GM18951 (cell line): ENCODE measurements at regions not wholly inside any gene's neighbourhood (a gene's known extent, or its start where the extent isn't known, plus 50 kb on each side); places are given as distances from the start of the nearest gene placed in this dataset.

Experiments used
- POLR2A ChIP-seq: IDR thresholded peaks from 4 replicates; pipeline ENCODE4 v1.6.1; 2011; ENCODE audit warnings: mild to moderate bottlenecking; ENCODE audit not compliant: insufficient read length, insufficient read depth; ENCODE audit errors: extremely low read depth
- in situ Hi-C: fragments of 300-500 bp; cut with MboI; formaldehyde crosslinking; loops from one replicate; pipeline ENCODE4 v1.12.0; 2022; ENCODE audit warnings: low sequenced_read_pairs, mixed read lengths, inconsistent platforms; ENCODE audit not compliant: unreplicated experiment

DNA sequence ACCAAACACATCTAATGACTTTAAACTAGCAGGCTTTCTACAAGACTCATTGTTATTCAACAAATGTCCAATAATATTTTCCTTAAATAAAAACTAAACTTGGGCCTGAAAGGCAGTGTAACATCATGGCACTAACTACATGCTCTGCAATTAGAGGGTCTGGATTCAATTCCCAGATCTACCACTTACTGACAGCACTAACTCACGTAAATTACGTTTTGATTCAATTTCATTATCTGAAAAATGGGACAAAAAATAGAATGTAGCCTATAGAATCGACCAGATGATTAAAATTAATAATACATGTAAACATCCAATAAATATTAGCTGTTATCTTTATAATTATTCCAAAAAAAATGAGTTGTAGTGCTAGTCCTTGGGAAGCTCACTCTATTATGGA is 98.0 kb upstream of the DDX18 start:
- no peak for TF ChIP-seq POLR2A
- in situ Hi-C loops, result no loop called here

DNA sequence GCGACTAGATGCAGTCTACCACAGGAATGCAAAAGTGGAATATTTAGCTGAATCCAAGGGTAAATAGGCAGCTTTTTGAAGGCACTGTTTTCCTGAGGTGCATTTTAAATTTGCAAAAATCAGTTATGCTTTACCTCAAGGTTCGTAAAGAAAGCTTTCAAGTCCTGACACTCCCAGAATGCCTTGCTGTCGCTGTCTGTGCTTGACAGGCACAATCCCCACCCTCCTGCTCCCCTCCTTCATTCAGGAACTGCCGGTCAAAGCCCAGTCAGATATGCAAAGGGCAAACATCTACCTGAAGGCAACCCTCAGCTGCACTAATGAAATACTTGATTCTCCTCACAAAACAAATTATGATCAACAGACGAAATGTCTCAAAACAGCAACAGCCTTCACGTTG is 97.4 kb upstream of the DDX18 start:
- no peak for TF ChIP-seq POLR2A
- in situ Hi-C loops, result no loop called here

DNA sequence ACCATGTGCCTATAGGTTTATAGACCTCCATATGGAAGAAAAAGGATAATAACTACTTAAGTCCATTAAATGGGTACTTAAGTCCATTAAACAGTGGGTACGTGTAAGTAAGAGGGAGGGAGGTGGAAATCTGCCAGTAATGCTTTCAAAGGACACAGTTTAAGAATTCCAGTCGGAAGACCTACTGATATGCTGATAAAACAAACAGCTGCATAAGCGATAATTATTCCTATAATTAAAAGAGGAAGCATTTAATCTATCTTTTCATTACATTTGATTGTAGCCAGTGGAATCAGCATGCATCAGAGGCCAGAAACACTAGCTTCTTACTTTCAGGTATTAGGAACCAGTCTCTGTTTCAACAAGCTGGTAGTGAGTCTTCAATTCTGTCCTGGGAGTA is 96.4 kb upstream of the DDX18 start:
- in situ Hi-C loops, result no loop called here
- TF ChIP-seq POLR2A, result no peak

DNA sequence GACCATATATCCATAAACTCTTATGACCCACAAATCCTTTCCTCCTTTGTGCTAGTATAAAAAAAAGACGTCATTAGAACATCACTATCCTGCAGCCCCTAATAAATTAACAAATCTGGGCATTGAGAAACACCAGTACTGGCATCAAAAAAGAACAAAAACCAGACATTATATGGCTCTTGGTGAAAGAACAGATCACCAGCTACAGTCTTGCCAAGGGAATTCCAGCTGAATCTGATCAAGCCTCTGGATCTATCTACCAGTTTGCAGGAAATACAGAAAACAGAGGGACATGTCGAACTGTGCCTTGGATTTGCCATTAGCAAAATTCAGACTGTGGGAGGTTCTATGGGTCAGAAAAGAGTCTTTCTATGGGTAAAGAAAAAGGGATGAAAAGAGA is 93.7 kb upstream of the DDX18 start:
- in situ Hi-C loops, result no loop called here
- no peak for TF ChIP-seq POLR2A

DNA sequence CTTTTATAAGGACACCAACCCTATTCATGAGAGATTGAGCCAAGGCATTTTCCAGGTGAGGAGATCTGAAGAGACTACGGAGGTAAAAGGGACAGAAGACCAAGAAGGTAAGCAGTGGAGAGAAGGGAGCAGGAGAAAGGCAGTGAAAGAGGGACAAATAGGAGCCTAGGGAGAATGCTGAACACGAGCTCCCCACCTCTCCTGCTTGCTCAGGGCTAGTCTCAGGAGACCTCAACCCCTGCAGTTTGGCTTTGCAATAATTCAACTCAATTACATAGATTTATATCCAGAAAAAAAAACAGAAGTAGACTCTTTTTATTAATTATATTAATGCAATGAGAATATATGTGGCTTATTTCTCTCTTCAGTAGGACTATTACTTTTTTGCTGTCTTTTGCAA is 91.0 kb upstream of the DDX18 start:
- no peak for TF ChIP-seq POLR2A
- in situ Hi-C loops, result no loop called here

DNA sequence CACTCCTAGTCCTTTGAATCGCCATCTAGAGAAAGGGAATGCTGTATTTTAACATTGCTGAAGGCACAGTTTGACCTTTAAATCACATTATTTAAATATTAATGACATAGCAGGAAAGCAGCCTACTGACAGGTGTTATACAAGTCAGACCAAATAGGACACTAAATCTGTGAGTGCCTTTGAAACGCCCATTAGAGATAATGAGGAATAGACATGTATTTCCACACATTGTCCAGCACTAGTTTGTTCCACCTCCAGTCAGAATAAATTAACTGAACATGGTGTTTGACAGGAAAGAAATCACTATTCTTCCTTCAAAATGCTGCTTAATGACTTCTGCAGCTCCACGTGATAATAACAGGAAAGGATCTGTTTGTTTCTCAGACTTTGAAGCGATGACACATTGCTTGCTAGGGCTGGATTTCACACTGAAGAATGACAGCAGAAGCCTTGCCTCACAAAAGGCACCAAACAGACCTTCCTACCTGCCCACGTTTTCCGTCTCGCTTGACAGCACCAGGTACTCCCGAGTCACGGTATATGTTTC is 90.5 kb upstream of the DDX18 start:
- no peak for TF ChIP-seq POLR2A
- in situ Hi-C loops, result no loop called here

DNA sequence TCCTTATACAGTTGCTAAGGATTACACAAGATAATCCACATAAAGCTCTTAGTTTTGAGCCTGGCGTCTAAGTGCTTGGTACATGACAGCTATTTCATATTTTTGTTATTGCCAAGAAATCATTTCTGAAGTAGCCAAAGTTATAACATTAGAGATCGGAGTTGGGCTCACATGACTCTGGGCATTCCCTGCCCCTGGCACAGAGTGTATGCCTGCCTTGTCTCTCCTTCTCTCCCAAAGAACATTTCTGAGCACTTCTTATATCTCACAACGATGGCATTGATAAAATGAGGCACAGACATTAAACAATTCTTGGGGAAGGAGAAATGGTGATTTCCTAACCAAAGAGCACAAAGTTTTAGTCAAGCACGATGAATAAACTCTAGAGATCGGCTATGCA is 87.7 kb upstream of the DDX18 start:
- TF ChIP-seq POLR2A, result no peak
- in situ Hi-C loops, result no loop called here

DNA sequence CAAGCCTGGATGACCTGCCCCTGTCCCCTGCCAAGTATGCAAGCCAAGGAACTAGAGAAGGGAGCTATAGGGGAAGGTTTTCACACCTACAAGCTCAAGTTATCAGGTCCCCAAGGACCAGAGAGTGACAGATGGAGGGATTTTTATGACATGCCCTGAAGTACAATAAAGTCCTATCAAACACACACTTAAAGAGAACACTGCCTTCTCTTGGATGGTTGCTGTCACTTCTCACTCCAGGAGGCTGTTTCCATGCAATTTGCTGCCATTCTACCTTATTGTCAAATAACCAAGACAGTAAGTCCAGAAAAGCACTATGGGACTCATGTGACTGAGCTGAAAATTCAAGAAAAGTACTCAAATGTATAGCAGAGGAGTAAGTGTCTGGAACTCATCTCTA is 76.6 kb upstream of the DDX18 start:
- in situ Hi-C loops, result no loop called here
- no peak for TF ChIP-seq POLR2A

DNA sequence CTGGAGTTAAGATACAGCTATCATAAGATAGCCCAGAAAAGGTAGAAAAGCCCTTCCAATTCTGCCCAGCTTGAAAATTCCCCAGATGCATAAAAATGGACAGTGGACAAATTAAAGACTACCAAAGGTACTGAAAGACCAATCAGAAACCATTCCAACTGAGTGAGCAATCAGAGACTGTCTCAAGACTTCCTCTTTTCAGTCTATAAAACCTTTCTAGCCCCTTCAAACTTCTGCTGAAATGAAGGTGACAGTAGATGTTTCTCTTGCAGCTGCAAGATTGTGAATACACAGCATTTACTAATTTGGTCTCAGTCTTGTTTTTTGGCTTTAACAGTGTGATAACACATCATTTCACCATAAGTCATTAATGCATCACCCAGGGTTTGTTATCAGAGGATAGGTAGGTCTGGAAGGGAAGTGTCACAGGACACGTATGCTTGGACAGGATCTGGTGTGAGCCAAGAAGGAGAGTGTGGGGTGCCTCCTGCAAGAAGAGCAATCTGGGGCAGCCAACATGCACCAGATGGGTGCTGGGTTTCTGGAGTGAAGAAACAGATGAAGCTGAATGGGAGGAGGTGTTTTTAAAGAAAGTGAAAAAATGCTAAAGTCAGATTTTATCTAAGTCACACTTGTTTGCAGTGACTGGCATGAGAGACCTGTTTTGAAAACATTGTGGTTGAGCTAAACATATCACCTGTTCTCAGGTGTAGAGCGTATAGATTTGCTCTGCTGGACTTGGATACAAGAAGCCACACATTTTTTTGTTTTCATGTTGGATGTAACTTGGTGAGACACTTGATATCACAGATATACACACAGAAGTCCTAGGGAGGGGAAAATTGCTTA is 75.3 kb upstream of the DDX18 start:
- TF ChIP-seq POLR2A, result no peak
- in situ Hi-C loops, result no loop called here

DNA sequence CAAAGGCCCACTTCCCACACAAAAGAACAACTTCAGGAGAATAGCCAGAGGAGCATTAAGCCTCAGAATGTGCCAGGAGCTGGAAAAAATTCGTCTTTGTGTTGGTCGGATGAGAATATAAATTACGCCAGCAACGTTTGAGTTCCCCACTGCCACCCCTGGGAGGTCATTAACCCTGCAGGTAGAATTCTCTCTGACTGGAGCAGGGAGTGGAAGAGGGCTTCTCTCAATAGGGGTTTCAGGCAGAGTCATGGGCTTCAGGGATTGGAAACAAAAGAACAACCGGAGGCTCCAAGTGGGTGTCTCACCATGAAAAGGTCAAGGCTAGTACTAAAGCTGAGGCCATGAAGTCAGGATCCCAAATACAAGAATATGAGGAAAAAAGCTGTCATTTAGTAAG is 69.0 kb upstream of the DDX18 start:
- in situ Hi-C loops, result no loop called here
- no peak for TF ChIP-seq POLR2A

DNA sequence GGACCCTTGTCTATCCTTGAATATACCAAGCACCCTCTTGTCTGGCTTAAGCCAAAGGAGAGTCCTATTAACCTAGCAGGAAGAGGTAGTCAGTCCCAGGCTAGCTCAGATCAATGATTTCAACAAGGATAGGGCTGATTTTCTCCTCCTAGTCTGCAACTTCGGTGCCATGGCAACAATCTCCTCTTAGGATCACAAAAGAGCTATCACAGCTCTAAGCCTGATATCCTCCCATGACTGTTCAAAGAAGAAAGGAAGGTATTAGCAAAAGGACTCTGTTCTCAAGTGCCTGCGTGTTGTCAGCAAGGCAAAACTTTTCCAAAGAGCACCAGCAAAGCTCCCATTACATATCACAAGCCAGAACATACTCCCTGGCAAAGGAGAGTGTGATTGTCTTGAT is 58.7 kb upstream of the DDX18 start:
- in situ Hi-C loops, result no loop called here
- TF ChIP-seq POLR2A, result no peak

DNA sequence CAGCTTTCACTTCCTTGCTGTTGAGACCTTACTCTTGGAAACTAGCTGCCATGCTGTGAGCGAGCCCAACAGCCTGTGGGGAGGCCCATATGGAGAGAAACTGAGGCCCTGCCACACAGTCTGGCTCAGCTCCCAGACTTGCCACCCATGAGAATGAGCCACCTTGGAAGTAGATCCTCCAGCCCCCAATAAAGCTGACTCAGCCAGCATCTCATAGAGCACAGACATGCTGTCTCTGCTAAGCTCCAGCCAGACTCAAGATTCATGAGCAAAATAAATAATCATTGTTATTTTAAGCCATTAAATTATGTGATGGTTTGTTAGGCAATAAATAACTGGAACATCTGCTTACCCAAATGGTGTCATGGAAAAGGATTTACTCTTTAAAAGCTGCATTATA is 53.6 kb upstream of the DDX18 start:
- no peak for TF ChIP-seq POLR2A
- in situ Hi-C loops, result no loop called here

DNA sequence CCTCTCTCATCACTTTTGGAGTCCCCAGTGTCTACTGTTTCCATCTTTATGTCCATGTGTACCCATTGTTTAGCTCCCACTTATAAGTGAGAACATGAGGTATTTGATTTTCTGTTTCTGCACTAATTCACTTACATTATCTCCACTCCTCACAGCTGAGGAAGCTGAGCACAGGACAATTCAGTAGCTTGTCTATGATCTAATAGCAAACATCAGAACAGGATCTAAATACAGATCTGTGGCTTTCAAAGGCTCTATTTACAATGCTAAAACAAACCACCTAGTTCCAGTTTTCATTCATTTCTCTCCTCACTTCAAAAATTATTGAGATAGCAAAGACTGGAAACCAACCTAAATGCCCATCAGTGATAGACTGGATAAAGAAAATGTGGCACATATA is 52.0 kb upstream of the DDX18 start:
- in situ Hi-C loops, result no loop called here
- TF ChIP-seq POLR2A, result no peak

DNA sequence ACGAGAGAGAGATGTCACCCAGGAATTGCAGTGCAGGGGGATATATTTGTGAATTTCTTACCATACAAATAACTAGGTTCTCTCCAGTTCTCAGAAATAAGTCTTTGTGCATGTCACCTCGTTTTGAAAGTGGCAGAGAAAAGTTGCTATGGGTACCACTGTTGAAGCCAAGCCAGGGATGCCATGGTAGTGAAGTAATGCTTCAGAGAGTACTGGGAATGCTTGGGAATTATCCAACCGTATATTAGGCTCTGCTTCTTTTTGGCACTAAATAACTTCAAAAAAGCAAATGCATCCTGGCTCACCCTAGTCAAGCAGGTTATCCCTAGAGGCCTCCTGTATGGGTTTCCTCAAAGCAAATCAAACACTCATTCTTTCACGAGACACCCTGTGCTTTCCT is 50.7 kb upstream of the DDX18 start:
- in situ Hi-C loops, result no loop called here
- TF ChIP-seq POLR2A, result no peak
